HEK293 (cell line): ENCODE measurements at regions not wholly inside any gene's neighbourhood (a gene's known extent, or its start where the extent isn't known, plus 50 kb on each side); places are given as distances from the start of the nearest gene placed in this dataset.

Experiments
- CTCF ChIA-PET: fragments of 350-600 bp; formaldehyde crosslinking; extraction: SDS; loops from one replicate; lab custom pipeline; 2021; ENCODE audit warnings: antibody characterized with exemption; lab: Yijun Ruan, JAX
- POLR2A ChIA-PET: fragments of 300-600 bp; formaldehyde crosslinking; extraction: SDS; loops from one replicate; lab custom pipeline; 2020; ENCODE audit warnings: antibody characterized with exemption, inconsistent platforms; lab: Yijun Ruan, JAX
- H3K27ac ChIP-seq: fragments of 200-500 bp; sonication (Bioruptor generic); 2 replicates; pipeline ENCODE4 v1.5.1; 2014; ENCODE audit warnings: low read depth, low read length, control low read depth, inconsistent platforms; ENCODE audit errors: extremely low read depth
- H3K36me3 ChIP-seq, 2 experiments: fragments of 200-500 bp in 1 of 2; sonication (Bioruptor generic) in 1 of 2; 1 replicate in 1 of 2; 2 replicates in 1 of 2; pipeline ENCODE4 v1.5.1; 2014 to 2017; ENCODE audit warnings: inconsistent platforms in 2 of 2, low read length in 2 of 2; ENCODE audit not compliant: control insufficient read depth in 2 of 2, insufficient read depth in 1 of 2
- H3K4me1 ChIP-seq: fragments of 200-500 bp; sonication (Bioruptor generic); 2 replicates; pipeline ENCODE4 v1.5.1; 2014; ENCODE audit warnings: mild to moderate bottlenecking, low read length, inconsistent platforms; ENCODE audit not compliant: control insufficient read depth, insufficient read depth
- H3K4me3 ChIP-seq: 2 replicates; pipeline ENCODE4 v1.5.1; 2011; ENCODE audit warnings: low read depth, mild to moderate bottlenecking, control low read depth, low read length, moderate library complexity
- H3K9me3 ChIP-seq: fragments of 200-500 bp; sonication (Bioruptor generic); 2 replicates; pipeline ENCODE4 v1.5.1; 2014; ENCODE audit warnings: low read depth, low read length, inconsistent platforms; ENCODE audit not compliant: control insufficient read depth, insufficient read depth
- GLIS1 ChIP-seq: fragments of 450-650 bp; formaldehyde crosslinking; IDR thresholded peaks from 2 replicates; pipeline ENCODE4 v1.5.1; 2016; ENCODE audit warnings: missing biosample characterization, missing genetic modification characterization
- HOXC10 ChIP-seq: sonication (generic); formaldehyde crosslinking; IDR thresholded peaks from 2 replicates; pipeline ENCODE4 v1.8.1; 2023; ENCODE audit warnings: mild to moderate bottlenecking, missing genetic modification reagents
- PRDM1 ChIP-seq: fragments of 450-650 bp; formaldehyde crosslinking; IDR thresholded peaks from 2 replicates; pipeline ENCODE4; 2016; ENCODE audit warnings: missing biosample characterization, missing genetic modification characterization
- SP3 ChIP-seq: fragments of 450-650 bp; formaldehyde crosslinking; IDR thresholded peaks from 2 replicates; pipeline ENCODE4 v1.5.1; 2016; ENCODE audit warnings: missing biosample characterization, missing genetic modification characterization
- ZBTB17 ChIP-seq: fragments of 450-650 bp; formaldehyde crosslinking; IDR thresholded peaks from 2 replicates; pipeline ENCODE4 v1.5.1; 2016; ENCODE audit warnings: missing biosample characterization, missing genetic modification characterization
- ZFHX2 ChIP-seq: fragments of 450-650 bp; formaldehyde crosslinking; conservative IDR thresholded peaks from 2 replicates; pipeline ENCODE4 v1.5.1; 2016; ENCODE audit warnings: missing biosample characterization, missing genetic modification characterization
- ZNF133 ChIP-seq: fragments of 450-650 bp; formaldehyde crosslinking; IDR thresholded peaks from 2 replicates; pipeline ENCODE4 v1.5.1; 2016; ENCODE audit warnings: missing biosample characterization, missing genetic modification characterization
- ZNF239 ChIP-seq: fragments of 450-650 bp; formaldehyde crosslinking; IDR thresholded peaks from 2 replicates; pipeline ENCODE4 v1.5.1; 2016; ENCODE audit warnings: missing biosample characterization, missing genetic modification characterization
- ZNF335 ChIP-seq: fragments of 450-650 bp; formaldehyde crosslinking; conservative IDR thresholded peaks from 2 replicates; pipeline ENCODE4 v1.5.1; 2016; ENCODE audit warnings: missing biosample characterization, missing genetic modification characterization
- ZNF48 ChIP-seq: fragments of 450-650 bp; formaldehyde crosslinking; IDR thresholded peaks from 2 replicates; pipeline ENCODE4 v1.5.1; 2016; ENCODE audit warnings: missing biosample characterization, missing genetic modification characterization
- ZNF623 ChIP-seq: fragments of 450-650 bp; formaldehyde crosslinking; IDR thresholded peaks from 2 replicates; pipeline ENCODE4 v1.5.1; 2016; ENCODE audit warnings: missing biosample characterization, missing genetic modification characterization
- ZNF837 ChIP-seq: fragments of 450-650 bp; formaldehyde crosslinking; IDR thresholded peaks from 2 replicates; pipeline ENCODE4 v1.5.1; 2016; ENCODE audit warnings: missing biosample characterization, missing genetic modification characterization
- ZSCAN30 ChIP-seq: fragments of 450-650 bp; IDR thresholded peaks from 2 replicates; pipeline ENCODE4 v1.5.1; 2018; ENCODE audit warnings: missing biosample characterization, mild to moderate bottlenecking, missing genetic modification characterization, moderate library complexity
- TF ChIP-seq, protein P1 (sequence below): fragments of 450-650 bp; formaldehyde crosslinking; IDR thresholded peaks from 2 replicates; pipeline ENCODE4 v1.5.1; 2016; ENCODE audit warnings: missing biosample characterization, missing genetic modification characterization
- TF ChIP-seq, protein P2 (sequence below): fragments of 450-650 bp; formaldehyde crosslinking; IDR thresholded peaks from 2 replicates; pipeline ENCODE4 v1.5.1; 2017; ENCODE audit warnings: missing biosample characterization, mild to moderate bottlenecking, missing genetic modification characterization, moderate library complexity
- TF ChIP-seq, protein P3 (sequence below): fragments of 450-650 bp; formaldehyde crosslinking; IDR thresholded peaks from 2 replicates; pipeline ENCODE4 v1.5.1; 2016; ENCODE audit warnings: missing biosample characterization, missing genetic modification characterization, borderline replicate concordance
- TF ChIP-seq, protein P4 (sequence below): fragments of 450-650 bp; formaldehyde crosslinking; IDR thresholded peaks from 2 replicates; pipeline ENCODE4 v1.5.0; 2017; ENCODE audit warnings: missing biosample characterization, missing genetic modification characterization, borderline replicate concordance
- TF ChIP-seq, protein P5 (sequence below): fragments of 450-650 bp; formaldehyde crosslinking; IDR thresholded peaks from 2 replicates; pipeline ENCODE4 v1.5.1; 2016; ENCODE audit warnings: missing biosample characterization, missing genetic modification characterization
- TF ChIP-seq, protein P6 (sequence below): fragments of 450-650 bp; formaldehyde crosslinking; IDR thresholded peaks from 2 replicates; pipeline ENCODE4 v1.5.1; 2016; ENCODE audit warnings: missing biosample characterization, missing genetic modification characterization

DNA sequence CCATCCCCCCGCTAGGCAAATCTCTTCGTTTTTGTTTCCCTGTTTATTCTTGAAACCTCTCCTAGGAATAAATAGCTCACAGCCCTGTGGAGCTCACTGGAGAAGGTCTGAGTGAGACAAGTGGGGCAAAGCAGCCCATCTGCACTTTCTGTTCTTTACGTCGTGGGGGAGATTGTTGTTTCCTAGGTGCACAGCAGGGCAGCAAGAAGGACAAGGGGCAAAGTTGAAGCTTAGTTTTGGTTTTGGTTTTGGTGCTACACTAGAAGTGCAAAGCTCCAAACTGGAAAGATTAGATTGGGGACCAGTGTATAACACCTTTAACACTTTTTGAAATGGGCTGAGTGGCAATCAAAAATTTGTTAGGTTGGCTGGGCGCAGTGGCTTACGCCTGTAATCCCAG lies 76.6 kb downstream of the GPR88 start:
- no peak for TF ChIP-seq ZNF837 (tag by site-specific recombination)
- TF ChIP-seq ZSCAN30: no peak
- TF ChIP-seq ZFHX2 (tag by site-specific recombination): no peak
- no peak for TF ChIP-seq ZNF335 (tag by site-specific recombination)
- TF ChIP-seq ZNF133 (tag by site-specific recombination): no peak
- TF ChIP-seq PRDM1 (tag by site-specific recombination): no peak
- TF ChIP-seq, protein P1, sequence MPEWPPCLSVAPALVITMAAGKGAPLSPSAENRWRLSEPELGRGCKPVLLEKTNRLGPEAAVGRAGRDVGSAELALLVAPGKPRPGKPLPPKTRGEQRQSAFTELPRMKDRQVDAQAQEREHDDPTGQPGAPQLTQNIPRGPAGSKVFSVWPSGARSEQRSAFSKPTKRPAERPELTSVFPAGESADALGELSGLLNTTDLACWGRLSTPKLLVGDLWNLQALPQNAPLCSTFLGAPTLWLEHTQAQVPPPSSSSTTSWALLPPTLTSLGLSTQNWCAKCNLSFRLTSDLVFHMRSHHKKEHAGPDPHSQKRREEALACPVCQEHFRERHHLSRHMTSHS (tag by site-specific recombination): no peak
- TF ChIP-seq, protein P2, sequence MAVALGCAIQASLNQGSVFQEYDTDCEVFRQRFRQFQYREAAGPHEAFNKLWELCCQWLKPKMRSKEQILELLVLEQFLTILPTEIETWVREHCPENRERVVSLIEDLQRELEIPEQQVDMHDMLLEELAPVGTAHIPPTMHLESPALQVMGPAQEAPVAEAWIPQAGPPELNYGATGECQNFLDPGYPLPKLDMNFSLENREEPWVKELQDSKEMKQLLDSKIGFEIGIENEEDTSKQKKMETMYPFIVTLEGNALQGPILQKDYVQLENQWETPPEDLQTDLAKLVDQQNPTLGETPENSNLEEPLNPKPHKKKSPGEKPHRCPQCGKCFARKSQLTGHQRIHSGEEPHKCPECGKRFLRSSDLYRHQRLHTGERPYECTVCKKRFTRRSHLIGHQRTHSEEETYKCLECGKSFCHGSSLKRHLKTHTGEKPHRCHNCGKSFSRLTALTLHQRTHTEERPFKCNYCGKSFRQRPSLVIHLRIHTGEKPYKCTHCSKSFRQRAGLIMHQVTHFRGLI (tag by site-specific recombination): no peak
- no peak for TF ChIP-seq GLIS1 (tag by site-specific recombination)
- no peak for TF ChIP-seq ZNF623
- TF ChIP-seq, protein P3, sequence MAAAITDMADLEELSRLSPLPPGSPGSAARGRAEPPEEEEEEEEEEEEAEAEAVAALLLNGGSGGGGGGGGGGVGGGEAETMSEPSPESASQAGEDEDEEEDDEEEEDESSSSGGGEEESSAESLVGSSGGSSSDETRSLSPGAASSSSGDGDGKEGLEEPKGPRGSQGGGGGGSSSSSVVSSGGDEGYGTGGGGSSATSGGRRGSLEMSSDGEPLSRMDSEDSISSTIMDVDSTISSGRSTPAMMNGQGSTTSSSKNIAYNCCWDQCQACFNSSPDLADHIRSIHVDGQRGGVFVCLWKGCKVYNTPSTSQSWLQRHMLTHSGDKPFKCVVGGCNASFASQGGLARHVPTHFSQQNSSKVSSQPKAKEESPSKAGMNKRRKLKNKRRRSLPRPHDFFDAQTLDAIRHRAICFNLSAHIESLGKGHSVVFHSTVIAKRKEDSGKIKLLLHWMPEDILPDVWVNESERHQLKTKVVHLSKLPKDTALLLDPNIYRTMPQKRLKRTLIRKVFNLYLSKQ (tag by site-specific recombination): no peak
- TF ChIP-seq ZBTB17 (tag by site-specific recombination): no peak
- TF ChIP-seq, protein P4, sequence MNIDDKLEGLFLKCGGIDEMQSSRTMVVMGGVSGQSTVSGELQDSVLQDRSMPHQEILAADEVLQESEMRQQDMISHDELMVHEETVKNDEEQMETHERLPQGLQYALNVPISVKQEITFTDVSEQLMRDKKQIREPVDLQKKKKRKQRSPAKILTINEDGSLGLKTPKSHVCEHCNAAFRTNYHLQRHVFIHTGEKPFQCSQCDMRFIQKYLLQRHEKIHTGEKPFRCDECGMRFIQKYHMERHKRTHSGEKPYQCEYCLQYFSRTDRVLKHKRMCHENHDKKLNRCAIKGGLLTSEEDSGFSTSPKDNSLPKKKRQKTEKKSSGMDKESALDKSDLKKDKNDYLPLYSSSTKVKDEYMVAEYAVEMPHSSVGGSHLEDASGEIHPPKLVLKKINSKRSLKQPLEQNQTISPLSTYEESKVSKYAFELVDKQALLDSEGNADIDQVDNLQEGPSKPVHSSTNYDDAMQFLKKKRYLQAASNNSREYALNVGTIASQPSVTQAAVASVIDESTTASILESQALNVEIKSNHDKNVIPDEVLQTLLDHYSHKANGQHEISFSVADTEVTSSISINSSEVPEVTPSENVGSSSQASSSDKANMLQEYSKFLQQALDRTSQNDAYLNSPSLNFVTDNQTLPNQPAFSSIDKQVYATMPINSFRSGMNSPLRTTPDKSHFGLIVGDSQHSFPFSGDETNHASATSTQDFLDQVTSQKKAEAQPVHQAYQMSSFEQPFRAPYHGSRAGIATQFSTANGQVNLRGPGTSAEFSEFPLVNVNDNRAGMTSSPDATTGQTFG (tag by site-specific recombination): no peak
- no peak for TF ChIP-seq ZNF239 (tag by site-specific recombination)
- TF ChIP-seq, protein P5, sequence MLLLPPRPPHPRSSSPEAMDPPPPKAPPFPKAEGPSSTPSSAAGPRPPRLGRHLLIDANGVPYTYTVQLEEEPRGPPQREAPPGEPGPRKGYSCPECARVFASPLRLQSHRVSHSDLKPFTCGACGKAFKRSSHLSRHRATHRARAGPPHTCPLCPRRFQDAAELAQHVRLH (tag by site-specific recombination): no peak
- TF ChIP-seq ZNF48: no peak
- TF ChIP-seq, protein P6, sequence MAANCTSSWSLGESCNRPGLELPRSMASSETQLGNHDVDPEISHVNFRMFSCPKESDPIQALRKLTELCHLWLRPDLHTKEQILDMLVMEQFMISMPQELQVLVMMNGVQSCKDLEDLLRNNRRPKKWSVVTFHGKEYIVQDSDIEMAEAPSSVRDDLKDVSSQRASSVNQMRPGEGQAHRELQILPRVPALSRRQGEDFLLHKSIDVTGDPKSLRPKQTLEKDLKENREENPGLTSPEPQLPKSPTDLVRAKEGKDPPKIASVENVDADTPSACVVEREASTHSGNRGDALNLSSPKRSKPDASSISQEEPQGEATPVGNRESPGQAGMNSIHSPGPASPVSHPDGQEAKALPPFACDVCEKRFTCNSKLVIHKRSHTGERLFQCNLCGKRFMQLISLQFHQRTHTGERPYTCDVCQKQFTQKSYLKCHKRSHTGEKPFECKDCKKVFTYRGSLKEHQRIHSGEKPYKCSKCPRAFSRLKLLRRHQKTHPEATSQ (tag by site-specific recombination): no peak
- no peak for TF ChIP-seq SP3 (tag by site-specific recombination)
- TF ChIP-seq HOXC10 (CRISPR knock-in tag): no peak
- TF ChIP-seq, all 188 proteins: peak for 0
- CTCF ChIA-PET: no interaction called here
- Histone ChIP-seq H3K4me1 (no peaks in the 10 kb centered on the region), H3K4me3 (no peak overlapping the region), H3K36me3 (no peaks in the 10 kb centered on the region), H3K9me3 (no peaks in the 10 kb centered on the region), H3K27ac (no peak overlapping the region)
- POLR2A ChIA-PET: no interaction called here
